Thymus (tissue), 11 donors: ENCODE measurements at regions not wholly inside any gene's neighbourhood (a gene's known extent, or its start where the extent isn't known, plus 50 kb on each side); places are given as distances from the start of the nearest gene placed in this dataset.
A peak's percentile ranks its signal among the peaks of the same experiment; 100 is the strongest.

ENCODE experiments used
- DNase-seq, 9 donors: peaks; one replicate each; pipeline ENCODE4 v3.0.0-alpha.2; 2013; ENCODE audit warnings: low spot score in 9 of 9, low read depth in 6 of 9, missing footprints in 1 of 9
- H3K27ac ChIP-seq, 2 donors: one replicate each; pipeline ENCODE4 v1.5.1; 2013; ENCODE audit warnings: control low read depth in 1 of 2, low read depth in 1 of 2, low read length in 1 of 2, mild to moderate bottlenecking in 1 of 2, moderate library complexity in 1 of 2
- H3K27me3 ChIP-seq, 2 donors: one replicate each; pipeline ENCODE4 v1.5.1; 2013; ENCODE audit warnings: low read length in 1 of 2; ENCODE audit not compliant: control insufficient read depth in 2 of 2, insufficient read depth in 1 of 2
- H3K36me3 ChIP-seq, 2 donors: one replicate each; pipeline ENCODE4 v1.5.1; 2013; ENCODE audit warnings: low read length in 1 of 2, mild to moderate bottlenecking in 1 of 2, moderate library complexity in 1 of 2; ENCODE audit not compliant: control insufficient read depth in 2 of 2, insufficient read depth in 2 of 2
- H3K4me1 ChIP-seq, 2 donors: one replicate each; pipeline ENCODE4 v1.5.1; 2013; ENCODE audit warnings: low read length in 2 of 2; ENCODE audit not compliant: control insufficient read depth in 2 of 2, insufficient read depth in 2 of 2
- H3K4me3 ChIP-seq, 2 donors: one replicate each; pipeline ENCODE4 v1.5.1; 2013; ENCODE audit warnings: low read length in 2 of 2, control low read depth in 1 of 2, mild to moderate bottlenecking in 1 of 2
- H3K9me3 ChIP-seq, 2 donors: one replicate each; pipeline ENCODE4 v1.5.1; 2013; ENCODE audit warnings: low read length in 1 of 2, mild to moderate bottlenecking in 1 of 2; ENCODE audit not compliant: control insufficient read depth in 2 of 2, insufficient read depth in 1 of 2
- WGBS: extraction: QIAGEN DNeasy Blood & Tissue Kit; methylation state at CpG from one replicate; pipeline ENCODE4 v1.1.7; 2013; 5-methylcytosine and 5-hydroxymethylcytosine counted together
- donor health status: healthy.

- Histone ChIP-seq H3K4me1 (peaks cover 0 to 29% of the 10 kb centered on the region in 2 donors), H3K36me3 (no peaks in the 10 kb centered on the region), H3K9me3 (no peaks in the 10 kb centered on the region), H3K4me3 (no peak overlapping the region), H3K27me3 (no peaks in the 10 kb centered on the region), H3K27ac (no peak overlapping the region)
- 89% methylated on average over 8 of the region's 8 CpGs for WGBS
- DNase-seq = no peak
Observed at GRCh38 chr5:74183041-74183440, 457.5 kb downstream of the ENC1 start.

- Histone ChIP-seq H3K9me3 (no peaks in the 10 kb centered on the region), H3K27ac (no peak overlapping the region), H3K4me1 (peaks cover 0 to 29% of the 10 kb centered on the region in 2 donors), H3K36me3 (no peaks in the 10 kb centered on the region), H3K4me3 (no peak overlapping the region), H3K27me3 (no peaks in the 10 kb centered on the region)
- DNase-seq = peak in 7 of 9 donors; percentile 24 to 77 (median 54)
- WGBS = 41% methylated on average over 6 of the region's 6 CpGs
Observed at GRCh38 chr5:74182603-74183002, 457.9 kb downstream of the ENC1 start.

GRCh38 chr5:74179701-74180100, 460.8 kb downstream of the ENC1 start:
- Histone ChIP-seq H3K27ac (no peak overlapping the region), H3K9me3 (no peaks in the 10 kb centered on the region), H3K4me3 (no peak overlapping the region), H3K4me1 (peaks cover 0 to 29% of the 10 kb centered on the region in 2 donors), H3K27me3 (no peaks in the 10 kb centered on the region), H3K36me3 (no peaks in the 10 kb centered on the region)
- WGBS = 94% methylated on average over 3 of the region's 3 CpGs
- no peak for DNase-seq

- H3K27ac ChIP-seq = no peak overlapping the region
- H3K9me3 ChIP-seq = no peaks in the 10 kb centered on the region
- H3K4me3 ChIP-seq = no peak overlapping the region
- H3K36me3 ChIP-seq = no peaks in the 10 kb centered on the region
- no peak for DNase-seq
- WGBS = 91% methylated on average over 2 of the region's 2 CpGs
- peaks cover 0 to 27% of the 10 kb centered on the region in 2 donors for H3K4me1 ChIP-seq
- H3K27me3 ChIP-seq = no peaks in the 10 kb centered on the region
Observed at GRCh38 chr5:74179179-74179578, 461.3 kb downstream of the ENC1 start.

GRCh38 chr5:74177961-74178360, 462.6 kb downstream of the ENC1 start:
- Histone ChIP-seq H3K4me3 (no peak overlapping the region), H3K9me3 (no peaks in the 10 kb centered on the region), H3K36me3 (no peaks in the 10 kb centered on the region), H3K27ac (no peak overlapping the region), H3K4me1 (peaks cover 0 to 15% of the 10 kb centered on the region in 2 donors), H3K27me3 (no peaks in the 10 kb centered on the region)
- 96% methylated on average over 3 of the region's 3 CpGs for WGBS
- no peak for DNase-seq

GRCh38 chr5:74174366-74174765, 466.2 kb downstream of the ENC1 start:
- Histone ChIP-seq H3K36me3 (no peaks in the 10 kb centered on the region), H3K27ac (no peak overlapping the region), H3K4me1 (no peaks in the 10 kb centered on the region), H3K9me3 (no peaks in the 10 kb centered on the region), H3K27me3 (no peaks in the 10 kb centered on the region), H3K4me3 (no peak overlapping the region)
- DNase-seq = no peak
- WGBS = 96% methylated on average over 1 of the region's 1 CpG

GRCh38 chr5:74173665-74174064, 466.9 kb downstream of the ENC1 start:
- Histone ChIP-seq H3K4me3 (no peak overlapping the region), H3K27ac (no peak overlapping the region), H3K4me1 (no peaks in the 10 kb centered on the region), H3K9me3 (no peaks in the 10 kb centered on the region), H3K27me3 (no peaks in the 10 kb centered on the region), H3K36me3 (no peaks in the 10 kb centered on the region)
- 98% methylated on average over 7 of the region's 7 CpGs for WGBS
- DNase-seq = no peak

GRCh38 chr5:74173241-74173640, 467.3 kb downstream of the ENC1 start:
- no peak for DNase-seq
- 94% methylated on average over 7 of the region's 7 CpGs for WGBS
- Histone ChIP-seq H3K27me3 (no peaks in the 10 kb centered on the region), H3K4me3 (no peak overlapping the region), H3K9me3 (no peaks in the 10 kb centered on the region), H3K4me1 (no peaks in the 10 kb centered on the region), H3K27ac (no peak overlapping the region), H3K36me3 (no peaks in the 10 kb centered on the region)

- H3K36me3 ChIP-seq = no peaks in the 10 kb centered on the region
- no peak overlapping the region for H3K4me3 ChIP-seq
- H3K4me1 ChIP-seq = no peaks in the 10 kb centered on the region
- no peaks in the 10 kb centered on the region for H3K27me3 ChIP-seq
- WGBS = 93% methylated on average over 2 of the region's 2 CpGs
- DNase-seq = no peak
- H3K9me3 ChIP-seq = no peaks in the 10 kb centered on the region
- no peak overlapping the region for H3K27ac ChIP-seq
Observed at GRCh38 chr5:74169701-74170100, 470.8 kb downstream of the ENC1 start.

- DNase-seq = no peak
- Histone ChIP-seq H3K36me3 (no peaks in the 10 kb centered on the region), H3K27ac (no peak overlapping the region), H3K27me3 (no peaks in the 10 kb centered on the region), H3K4me1 (peaks cover 2 to 6% of the 10 kb centered on the region in 2 donors), H3K9me3 (no peaks in the 10 kb centered on the region), H3K4me3 (no peak overlapping the region)
- 96% methylated on average over 4 of the region's 4 CpGs for WGBS
Observed at GRCh38 chr5:74167930-74168315, 472.6 kb downstream of the ENC1 start.
